ENCODE measurements at regions not wholly inside any gene's neighbourhood (a gene's known extent, or its start where the extent isn't known, plus 50 kb on each side); places are given as distances from the start of the nearest gene placed in this dataset.

GRCh38 chr3:69445024-69445423 lies 59.1 kb upstream of the FRMD4B start:
- no peak for TF ChIP-seq CTCF (IDR thresholded peaks at IDR 0.05; ENCODE audit: low read depth, low read length, missing control alignments)
- H3K4me3 ChIP-seq (ENCODE audit: low read depth, low read length), result no peak overlapping the region
- DNase-seq (ENCODE audit: low read depth), result no peak

GRCh38 chr3:69443457-69443920 lies 57.6 kb upstream of the FRMD4B start:
- DNase-seq (ENCODE audit: low read depth), result no peak
- no peak overlapping the region for H3K4me3 ChIP-seq (ENCODE audit: low read depth, low read length)
- no peak for TF ChIP-seq CTCF (IDR thresholded peaks at IDR 0.05; ENCODE audit: low read depth, low read length, missing control alignments)

- no peak for DNase-seq (ENCODE audit: low read depth)
- no peak overlapping the region for H3K4me3 ChIP-seq (ENCODE audit: low read depth, low read length)
- no peak for TF ChIP-seq CTCF (IDR thresholded peaks at IDR 0.05; ENCODE audit: low read depth, low read length, missing control alignments)
Observed at GRCh38 chr3:69442771-69443311, 57.0 kb upstream of the FRMD4B start.

- DNase-seq (ENCODE audit: low read depth), result no peak
- H3K4me3 ChIP-seq (ENCODE audit: low read depth, low read length), result no peak overlapping the region
- no peak for TF ChIP-seq CTCF (IDR thresholded peaks at IDR 0.05; ENCODE audit: low read depth, low read length, missing control alignments)
Observed at GRCh38 chr3:69441732-69442131, 55.8 kb upstream of the FRMD4B start.

- H3K4me3 ChIP-seq (ENCODE audit: low read depth, low read length), result no peak overlapping the region
- DNase-seq (ENCODE audit: low read depth), result no peak
- TF ChIP-seq CTCF (IDR thresholded peaks at IDR 0.05; ENCODE audit: low read depth, low read length, missing control alignments), result no peak
Observed at GRCh38 chr3:69441040-69441439, 55.2 kb upstream of the FRMD4B start.

GRCh38 chr3:69439643-69440270 lies 53.9 kb upstream of the FRMD4B start:
- no peak for DNase-seq (ENCODE audit: low read depth)
- TF ChIP-seq CTCF (IDR thresholded peaks at IDR 0.05; ENCODE audit: low read depth, low read length, missing control alignments), result peak; percentile 50
- H3K4me3 ChIP-seq (ENCODE audit: low read depth, low read length), result no peak overlapping the region

GRCh38 chr3:69438476-69438875 lies 52.6 kb upstream of the FRMD4B start:
- H3K4me3 ChIP-seq (ENCODE audit: low read depth, low read length), result no peak overlapping the region
- TF ChIP-seq CTCF (IDR thresholded peaks at IDR 0.05; ENCODE audit: low read depth, low read length, missing control alignments), result no peak
- no peak for DNase-seq (ENCODE audit: low read depth)

Measured in GM12864 (cell line).